ENCODE measurements at regions not wholly inside any gene's neighbourhood (a gene's known extent, or its start where the extent isn't known, plus 50 kb on each side); places are given as distances from the start of the nearest gene placed in this dataset.

DNA sequence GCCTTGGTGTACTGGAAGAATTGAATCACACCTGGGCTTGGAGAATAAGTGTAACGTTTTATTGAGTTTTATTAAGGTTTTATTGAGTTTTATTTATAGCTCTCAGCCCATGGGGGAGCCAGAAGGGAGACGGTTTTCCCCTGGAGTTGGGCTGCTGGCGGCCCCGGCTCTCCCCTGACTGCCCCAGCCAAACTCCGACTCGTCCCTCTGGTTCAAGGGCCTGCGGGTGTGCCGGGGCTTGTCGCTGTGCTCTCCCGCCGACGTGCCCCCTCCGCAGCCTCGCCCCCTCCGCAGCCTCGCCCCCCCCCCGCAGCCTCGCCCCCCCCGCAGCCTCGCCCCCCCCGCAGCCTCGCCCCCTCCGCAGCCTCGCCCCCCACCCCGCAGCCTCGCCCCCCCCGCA, 326.1 kb upstream of the RTL1 start (continued):
- TF ChIP-seq, protein P1, sequence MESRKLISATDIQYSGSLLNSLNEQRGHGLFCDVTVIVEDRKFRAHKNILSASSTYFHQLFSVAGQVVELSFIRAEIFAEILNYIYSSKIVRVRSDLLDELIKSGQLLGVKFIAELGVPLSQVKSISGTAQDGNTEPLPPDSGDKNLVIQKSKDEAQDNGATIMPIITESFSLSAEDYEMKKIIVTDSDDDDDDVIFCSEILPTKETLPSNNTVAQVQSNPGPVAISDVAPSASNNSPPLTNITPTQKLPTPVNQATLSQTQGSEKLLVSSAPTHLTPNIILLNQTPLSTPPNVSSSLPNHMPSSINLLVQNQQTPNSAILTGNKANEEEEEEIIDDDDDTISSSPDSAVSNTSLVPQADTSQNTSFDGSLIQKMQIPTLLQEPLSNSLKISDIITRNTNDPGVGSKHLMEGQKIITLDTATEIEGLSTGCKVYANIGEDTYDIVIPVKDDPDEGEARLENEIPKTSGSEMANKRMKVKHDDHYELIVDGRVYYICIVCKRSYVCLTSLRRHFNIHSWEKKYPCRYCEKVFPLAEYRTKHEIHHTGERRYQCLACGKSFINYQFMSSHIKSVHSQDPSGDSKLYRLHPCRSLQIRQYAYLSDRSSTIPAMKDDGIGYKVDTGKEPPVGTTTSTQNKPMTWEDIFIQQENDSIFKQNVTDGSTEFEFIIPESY (IDR thresholded peaks at IDR 0.05; ENCODE audit: extremely low read depth, insufficient replicate concordance, low read length): no peak
- TF ChIP-seq ZNF274 (IDR thresholded peaks at IDR 0.05; ENCODE audit: low read depth, low read length) (no peak), POLR2A (IDR thresholded peaks at IDR 0.05; ENCODE audit: borderline replicate concordance, extremely low read depth, insufficient read depth, insufficient read length) (no peak), CTCF (IDR thresholded peaks at IDR 0.05 in 2 of 3, conservative IDR thresholded peaks at IDR 0.05 in 1 of 3; ENCODE audit: borderline replicate concordance in 1 of 3, insufficient read depth in 1 of 3, low read depth in 2 of 3, low read length in 2 of 3) (no peak), EGR1 (IDR thresholded peaks at IDR 0.05; ENCODE audit: low read depth) (no peak), JUND (IDR thresholded peaks at IDR 0.05) (no peak), POLR2AphosphoS5 (IDR thresholded peaks at IDR 0.05; ENCODE audit: low read depth, low read length) (no peak)

GRCh38 chr14:101230161-101230850, 326.8 kb upstream of the RTL1 start:
- ChIA-PET CTCF (no interaction called here), RAD21 (ENCODE audit: low non-redundant PET in 1 of 2, low total read pairs in 2 of 2, uncharacterized antibody in 2 of 2, unreplicated experiment in 2 of 2) (no interaction called here), POLR2A (no interaction called here)
- Histone ChIP-seq H3K27me3 (ENCODE audit: insufficient read depth, low read length) (no peaks in the 10 kb centered on the region), H3K27ac (ENCODE audit: low read depth, low read length) (no peak overlapping the region), H3K79me2 (ENCODE audit: insufficient read depth, low read length) (no peaks in the 10 kb centered on the region), H3K4me1 (ENCODE audit: control insufficient read depth in 1 of 2, insufficient read depth in 2 of 2, low read length in 2 of 2) (no peaks in the 10 kb centered on the region), H3K4me2 (ENCODE audit: low read length) (no peak overlapping the region), H4K20me1 (ENCODE audit: insufficient read depth) (no peaks in the 10 kb centered on the region), H3K9me3 (ENCODE audit: control insufficient read depth in 1 of 2, insufficient read depth in 1 of 2, low read depth in 1 of 2, low read length in 2 of 2) (no peaks in the 10 kb centered on the region), H3K36me3 (ENCODE audit: control insufficient read depth in 1 of 2, insufficient read depth in 2 of 2, low read length in 2 of 2) (no peaks in the 10 kb centered on the region), H2AFZ (ENCODE audit: low read depth, low read length, poor library complexity, severe bottlenecking) (no peak overlapping the region), H3K9ac (ENCODE audit: low read length) (no peak overlapping the region), H3K9me2 (ENCODE audit: insufficient read depth) (no peaks in the 10 kb centered on the region), H3K4me3 (replicated peaks in 1 of 2; ENCODE audit: low read depth in 1 of 2, low read length in 2 of 2) (no peak overlapping the region)
- intact Hi-C loops (cut with micrococcal nuclease): loop anchor here (10.0 kb wide), 1 partner anchor 846 kb away; no protein-coding TSS in a partner anchor
- BruUV-seq (replicated peaks): no TSS peak
- ATAC-seq (peak; percentile 26; the same call in 1 of the 2 replicates), DNase-seq (ENCODE audit: low read depth, low spot score) (no peak)
- TF ChIP-seq SRF (IDR thresholded peaks at IDR 0.05; ENCODE audit: low read depth) (no peak), TCF7L2 (IDR thresholded peaks at IDR 0.05; ENCODE audit: borderline replicate concordance, extremely low read depth, insufficient read depth, insufficient read length) (no peak), CBX3 (IDR thresholded peaks at IDR 0.05; ENCODE audit: low read depth) (no peak), REST (IDR thresholded peaks at IDR 0.05; ENCODE audit: low read depth) (no peak), ATF3 (IDR thresholded peaks at IDR 0.05) (no peak), FOSL1 (IDR thresholded peaks at IDR 0.05; ENCODE audit: low read depth) (no peak), ZFX (IDR thresholded peaks at IDR 0.05) (no peak), POLR2AphosphoS5 (IDR thresholded peaks at IDR 0.05; ENCODE audit: low read depth, low read length) (no peak), JUND (IDR thresholded peaks at IDR 0.05) (no peak)
- TF ChIP-seq, protein P1 (IDR thresholded peaks at IDR 0.05; ENCODE audit: extremely low read depth, insufficient replicate concordance, low read length): no peak
